H9 (cell line): ENCODE measurements at regions not wholly inside any gene's neighbourhood (a gene's known extent, or its start where the extent isn't known, plus 50 kb on each side); places are given as distances from the start of the nearest gene placed in this dataset.

Source experiments
- DNase-seq: peaks from one replicate; pipeline ENCODE4 v3.0.0-alpha.2; 2017
- H2AFZ ChIP-seq: one replicate; pipeline ENCODE4 v1.6.1; 2013; ENCODE audit warnings: mild to moderate bottlenecking, low read length, control low read depth, moderate library complexity
- H2AK5ac ChIP-seq: 2 replicates; pipeline ENCODE4 v1.6.1; 2013; ENCODE audit warnings: low read length, control low read depth, mixed read lengths; ENCODE audit not compliant: insufficient read length
- H2BK120ac ChIP-seq: one replicate; pipeline ENCODE4 v1.6.1; 2013; ENCODE audit warnings: low read depth, mild to moderate bottlenecking, low read length, control low read depth, inconsistent platforms; ENCODE audit not compliant: poor library complexity, severe bottlenecking
- H2BK12ac ChIP-seq: 2 replicates; pipeline ENCODE4 v1.6.1; 2013; ENCODE audit warnings: low read length, control low read depth, mixed read lengths, low read depth; ENCODE audit not compliant: insufficient read length
- H2BK15ac ChIP-seq: 2 replicates; pipeline ENCODE4 v1.6.1; 2013; ENCODE audit warnings: low read depth, low read length, control low read depth
- H2BK20ac ChIP-seq: one replicate; pipeline ENCODE4 v1.6.1; 2013; ENCODE audit warnings: low read depth, mild to moderate bottlenecking, low read length, control low read depth, inconsistent platforms; ENCODE audit not compliant: poor library complexity, severe bottlenecking
- H2BK5ac ChIP-seq: 2 replicates; pipeline ENCODE4 v1.6.1; 2013; ENCODE audit warnings: low read length, control low read depth, mixed read lengths; ENCODE audit not compliant: insufficient read length
- H3K14ac ChIP-seq: 2 replicates; pipeline ENCODE4 v1.6.1; 2013; ENCODE audit warnings: low read length, control low read depth; ENCODE audit not compliant: insufficient read depth
- H3K18ac ChIP-seq: 2 replicates; pipeline ENCODE4 v1.6.1; 2013; ENCODE audit warnings: low read depth, mild to moderate bottlenecking, mixed read lengths, low read length, control low read depth; ENCODE audit not compliant: insufficient read length
- H3K23ac ChIP-seq: 2 replicates; pipeline ENCODE4 v1.6.1; 2013; ENCODE audit warnings: low read length, control low read depth, mixed read lengths, low read depth; ENCODE audit not compliant: insufficient read length
- H3K23me2 ChIP-seq: 2 replicates; pipeline ENCODE4 v1.6.1; 2013; ENCODE audit warnings: low read depth, mild to moderate bottlenecking, mixed read lengths, low read length, control low read depth; ENCODE audit not compliant: insufficient read length, poor library complexity, severe bottlenecking
- H3K27ac ChIP-seq: 2 replicates; pipeline ENCODE4 v1.5.1; 2013; ENCODE audit warnings: low read length, control low read depth, mixed read lengths, low read depth; ENCODE audit not compliant: insufficient read length
- H3K27me3 ChIP-seq: 2 replicates; pipeline ENCODE4 v1.6.1; 2013; ENCODE audit warnings: low read length, control low read depth, inconsistent platforms; ENCODE audit not compliant: insufficient read depth
- H3K4ac ChIP-seq: 2 replicates; pipeline ENCODE4 v1.6.1; 2013; ENCODE audit warnings: low read depth, mild to moderate bottlenecking, control low read depth, inconsistent platforms, low read length, moderate library complexity
- H3K4me1 ChIP-seq: 2 replicates; pipeline ENCODE4 v1.6.1; 2013; ENCODE audit warnings: low read length, control low read depth, inconsistent platforms; ENCODE audit not compliant: insufficient read depth
- H3K4me2 ChIP-seq: 2 replicates; pipeline ENCODE4 v1.6.1; 2013; ENCODE audit warnings: low read length, control low read depth, mixed read lengths; ENCODE audit not compliant: insufficient read length, insufficient read depth
- H3K56ac ChIP-seq: 2 replicates; pipeline ENCODE4 v1.6.1; 2013; ENCODE audit warnings: low read depth, mild to moderate bottlenecking, mixed read lengths, low read length, control low read depth; ENCODE audit not compliant: insufficient read length
- H3K79me1 ChIP-seq: 2 replicates; pipeline ENCODE4 v1.6.1; 2013; ENCODE audit warnings: low read depth, mild to moderate bottlenecking, moderate library complexity, low read length, control low read depth, inconsistent platforms; ENCODE audit not compliant: insufficient read depth, poor library complexity, severe bottlenecking
- H3K79me2 ChIP-seq: 2 replicates; pipeline ENCODE4 v1.6.1; 2013; ENCODE audit warnings: low read length, control low read depth, inconsistent platforms; ENCODE audit not compliant: insufficient read depth
- H3K9ac ChIP-seq: 2 replicates; pipeline ENCODE4 v1.6.1; 2013; ENCODE audit warnings: low read length, control low read depth, mixed read lengths; ENCODE audit not compliant: insufficient read length; ENCODE audit errors: extremely low read depth
- H3K9me3 ChIP-seq: one replicate; pipeline ENCODE4 v1.6.1; 2013; ENCODE audit warnings: low read depth, low read length, inconsistent platforms; ENCODE audit not compliant: control insufficient read depth
- H3T11ph ChIP-seq: one replicate; pipeline ENCODE4 v1.6.1; 2013; ENCODE audit warnings: mild to moderate bottlenecking, low read length, control low read depth, inconsistent platforms
- H4K20me1 ChIP-seq: one replicate; pipeline ENCODE4 v1.6.1; 2013; ENCODE audit not compliant: control insufficient read depth, insufficient read length, insufficient read depth
- H4K5ac ChIP-seq: 2 replicates; pipeline ENCODE4 v1.6.1; 2013; ENCODE audit warnings: low read depth, mild to moderate bottlenecking, mixed read lengths, low read length, control low read depth; ENCODE audit not compliant: insufficient read length
- H4K8ac ChIP-seq: replicated peaks from 2 replicates; pipeline ENCODE4 v1.6.1; 2013; ENCODE audit warnings: low read length, control low read depth, mixed read lengths, low read depth; ENCODE audit not compliant: insufficient read length
- H4K91ac ChIP-seq: 2 replicates; pipeline ENCODE4 v1.6.1; 2013; ENCODE audit warnings: low read depth, mild to moderate bottlenecking, moderate library complexity, mixed read lengths, low read length, control low read depth; ENCODE audit not compliant: insufficient read length
- H3K27ac Mint-ChIP-seq, 3 experiments: 2 replicates in 2 of 3; 3 replicates in 1 of 3; pipeline ENCODE4 v1.8.0; 2020 to 2021; ENCODE audit warnings: mixed read lengths in 3 of 3, mild to moderate bottlenecking in 1 of 3, moderate library complexity in 1 of 3
- H3K27me3 Mint-ChIP-seq: 2 replicates; pipeline ENCODE4 v1.8.0; 2021; ENCODE audit warnings: low read depth, mild to moderate bottlenecking, moderate library complexity, mixed read lengths
- H3K36me3 Mint-ChIP-seq, 3 experiments: 2 replicates in 2 of 3; 3 replicates in 1 of 3; pipeline ENCODE4 v1.8.0; 2020 to 2021; ENCODE audit warnings: low read depth in 3 of 3, mixed read lengths in 3 of 3; ENCODE audit not compliant: insufficient read depth in 1 of 3
- H3K4me1 Mint-ChIP-seq, 2 experiments: 2 replicates each; pipeline ENCODE4 v1.8.0; 2020; ENCODE audit warnings: mixed read lengths in 2 of 2
- H3K4me3 Mint-ChIP-seq, 2 experiments: 2 replicates in 1 of 2; 3 replicates in 1 of 2; pipeline ENCODE4 v1.8.0; 2020 to 2021; ENCODE audit warnings: mild to moderate bottlenecking in 2 of 2, mixed read lengths in 2 of 2, moderate library complexity in 1 of 2
- H3K9me3 Mint-ChIP-seq, 2 experiments: 2 replicates in 1 of 2; 3 replicates in 1 of 2; pipeline ENCODE4 v1.8.0; 2020; ENCODE audit warnings: mild to moderate bottlenecking in 2 of 2, mixed read lengths in 2 of 2, moderate library complexity in 1 of 2
- CTCF ChIP-seq: fragments of 200-600 bp; sonication (generic); conservative IDR thresholded peaks from 3 replicates; pipeline ENCODE4 v1.8.0; 2021; ENCODE audit warnings: antibody characterized with exemption, mild to moderate bottlenecking
- WGBS: extraction: QIAGEN DNeasy Blood & Tissue Kit; methylation state at CpG from one replicate; pipeline ENCODE4 v1.1.7; 2013; ENCODE audit warnings: missing lambda C conversion rate, low lambda C conversion rate, mixed read lengths; ENCODE audit not compliant: insufficient read length; ENCODE audit errors: extremely low coverage; 5-methylcytosine and 5-hydroxymethylcytosine counted together

DNA sequence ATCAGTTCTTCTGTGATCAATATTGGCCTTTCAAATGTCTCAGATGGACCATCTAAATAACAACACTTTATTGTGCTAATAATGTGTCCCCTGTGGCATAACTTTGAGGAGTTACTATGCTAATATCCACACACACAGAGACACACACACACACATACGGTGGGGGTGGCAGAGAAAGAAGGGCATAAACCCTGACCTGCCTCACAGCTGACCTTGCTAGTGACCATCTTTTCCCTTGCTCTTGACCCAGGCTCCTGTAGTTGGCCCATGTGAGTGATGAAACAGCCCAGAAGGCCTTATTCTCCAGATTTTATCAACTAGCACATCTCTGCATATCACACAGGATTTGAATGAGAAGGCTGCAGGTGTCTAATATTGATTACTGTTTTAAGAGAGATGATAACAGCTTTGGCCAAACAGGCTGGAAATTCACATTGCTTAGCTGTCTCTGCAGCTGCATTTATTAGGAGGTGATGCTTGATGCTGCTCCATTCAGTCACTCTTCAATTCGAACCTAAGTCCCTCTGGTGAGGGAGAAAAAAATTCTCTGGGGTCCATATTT lies 176.4 kb downstream of the ACTR3 start:
- Histone ChIP-seq H2AK5ac (no peak overlapping the region), H2BK12ac (no peak overlapping the region), H3K79me1 (no peaks in the 10 kb centered on the region), H3K14ac (no peak overlapping the region), H3K27me3 (no peaks in the 10 kb centered on the region), H4K8ac (no peak overlapping the region), H3K18ac (no peak overlapping the region), H4K91ac (no peak overlapping the region), H3K79me2 (no peaks in the 10 kb centered on the region), H3K9ac (no peak overlapping the region), H2BK15ac (no peak overlapping the region), H2BK20ac (no peak overlapping the region), H2BK120ac (no peak overlapping the region), H3K23ac (no peak overlapping the region), H2BK5ac (no peak overlapping the region), H3K27ac (no peak overlapping the region), H4K20me1 (no peaks in the 10 kb centered on the region), H3T11ph (no peak overlapping the region), H3K4me1 (no peaks in the 10 kb centered on the region; the same call in 1 of the 2 replicates), H3K4me2 (no peak overlapping the region), H3K9me3 (no peaks in the 10 kb centered on the region), H3K4ac (no peak overlapping the region), H3K23me2 (no peaks in the 10 kb centered on the region), H4K5ac (no peak overlapping the region), H2AFZ (no peak overlapping the region), H3K56ac (no peak overlapping the region)
- DNase-seq: no peak
- Mint-ChIP-seq H3K4me3 (no peak overlapping the region), H3K9me3 (no peaks in the 10 kb centered on the region), H3K27me3 (peaks cover 14% of the 10 kb centered on the region), H3K36me3 (no peaks in the 10 kb centered on the region), H3K27ac (no peak overlapping the region), H3K4me1 (peaks cover 10 to 11% of the 10 kb centered on the region in 2 experiments; a peak in 3 of 4 replicates)
- no peak for TF ChIP-seq CTCF
- WGBS: no CpG with 5 or more reads among the region's 2 CpGs
